K562 (cell line): ENCODE measurements at regions not wholly inside any gene's neighbourhood (a gene's known extent, or its start where the extent isn't known, plus 50 kb on each side); places are given as distances from the start of the nearest gene placed in this dataset.

Experiments
- AFF1 ChIP-seq, 2 experiments: fragments of 450-650 bp; IDR thresholded peaks; 2 replicates each; pipeline ENCODE4 v1.6.1; 2018; ENCODE audit warnings: mild to moderate bottlenecking in 2 of 2, low read depth in 1 of 2; ENCODE audit not compliant: partially characterized antibody in 2 of 2
- CEBPB ChIP-seq: fragments of 450-650 bp; IDR thresholded peaks from 2 replicates; pipeline ENCODE4 v1.6.1; 2016; ENCODE audit warnings: missing genetic modification characterization, missing compliant biosample characterization
- FOXO4 ChIP-seq: fragments of 450-650 bp; formaldehyde crosslinking; IDR thresholded peaks from 2 replicates; pipeline ENCODE4 v1.4.0; 2020; ENCODE audit warnings: mild to moderate bottlenecking, moderate library complexity
- GATAD2B ChIP-seq: fragments of 450-650 bp; IDR thresholded peaks from 2 replicates; pipeline ENCODE4 v1.6.1; 2017; ENCODE audit warnings: mild to moderate bottlenecking, borderline replicate concordance
- ZNF23 ChIP-seq: fragments of 250-450 bp; sonication (Bioruptor Pico); IDR thresholded peaks from 2 replicates; pipeline ENCODE4 v1.4.0; 2020; ENCODE audit warnings: mild to moderate bottlenecking
- ZNF398 ChIP-seq: fragments of 250-450 bp; sonication (Bioruptor Pico); IDR thresholded peaks from 2 replicates; pipeline ENCODE4 v1.8.0; 2021; ENCODE audit warnings: moderate library complexity, mild to moderate bottlenecking, inconsistent platforms

- TF ChIP-seq FOXO4 (CRISPR knock-in tag): no peak
- no peak for TF ChIP-seq ZNF398 (CRISPR knock-in tag)
- no peak for TF ChIP-seq CEBPB (tag)
- TF ChIP-seq AFF1 (IDR thresholded peaks at IDR 0.05; ENCODE audit: low read depth in 1 of 2, partially characterized antibody in 2 of 2): no peak
- no peak for TF ChIP-seq ZNF23 (CRISPR knock-in tag)
- no peak for TF ChIP-seq GATAD2B
These were observed 547.3 kb upstream of the NOVA1 start for GRCh38 chr14:27145170-27145569.
